ENCODE measurements at regions not wholly inside any gene's neighbourhood (a gene's known extent, or its start where the extent isn't known, plus 50 kb on each side); places are given as distances from the start of the nearest gene placed in this dataset.

GRCh38 chr4:38576767-38577166, 87.2 kb upstream of the KLF3 start:
- TF ChIP-seq CTCF (IDR thresholded peaks at IDR 0.05), result no peak
- TF ChIP-seq POLR2A (IDR thresholded peaks at IDR 0.05), result no peak
- TF ChIP-seq POLR2AphosphoS5 (IDR thresholded peaks at IDR 0.05), result no peak

All from breast epithelium (tissue), 3 donors.